IPS-NIHi7 (cell line): ENCODE measurements at regions not wholly inside any gene's neighbourhood (a gene's known extent, or its start where the extent isn't known, plus 50 kb on each side); places are given as distances from the start of the nearest gene placed in this dataset.
A peak's percentile ranks its signal among the peaks of the same experiment; 100 is the strongest.
"Not testable (repeated sequence)": the region's sequence is repeated elsewhere in the genome, so short reads cannot be mapped to it uniquely, and the experiment has no call there.

Experiments used
- DNase-seq: peaks from one replicate; pipeline ENCODE4 v3.0.0; 2012; ENCODE audit warnings: mixed read lengths; ENCODE audit errors: extremely low spot score

DNA sequence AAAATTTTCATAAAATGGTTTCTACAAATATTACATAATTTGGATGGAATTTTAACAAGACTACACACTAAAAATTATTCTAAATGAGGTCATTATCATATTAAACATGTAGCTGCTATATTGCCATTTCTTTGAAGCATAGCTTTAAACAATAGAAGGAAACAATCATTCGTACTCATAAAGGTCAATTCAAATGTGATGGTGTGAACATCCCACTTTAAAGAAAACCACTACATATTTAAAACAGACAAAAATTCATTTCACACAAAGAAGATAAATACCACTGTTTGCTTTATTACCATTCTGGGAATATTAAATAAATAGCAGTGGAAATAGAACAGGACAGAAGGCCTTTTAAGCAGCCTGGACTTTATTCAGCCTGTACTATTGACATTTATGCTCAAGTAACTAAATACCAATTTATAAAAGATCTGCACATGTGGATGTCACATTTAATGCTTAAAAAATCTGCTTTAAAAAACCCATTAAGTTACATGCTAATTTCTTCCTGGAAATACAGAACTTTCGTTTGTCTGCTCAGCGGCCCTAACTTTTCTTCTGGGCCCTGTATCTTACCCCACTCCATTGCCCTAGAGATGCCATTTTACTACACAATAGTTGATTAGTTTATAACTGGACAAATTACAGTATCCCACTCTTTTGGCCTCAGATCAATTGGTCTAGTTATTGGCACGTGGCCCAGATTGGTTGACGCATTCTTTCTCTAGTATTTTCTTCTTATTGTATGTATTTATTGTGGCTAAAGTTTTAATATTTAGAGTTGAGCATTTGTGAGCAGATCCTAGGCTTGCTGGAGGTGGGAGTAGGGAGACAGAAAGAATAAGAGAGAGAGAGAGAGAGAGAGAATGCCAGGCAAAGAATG lies 215.1 kb upstream of the SPRY2 start:
- no peak for DNase-seq

DNA sequence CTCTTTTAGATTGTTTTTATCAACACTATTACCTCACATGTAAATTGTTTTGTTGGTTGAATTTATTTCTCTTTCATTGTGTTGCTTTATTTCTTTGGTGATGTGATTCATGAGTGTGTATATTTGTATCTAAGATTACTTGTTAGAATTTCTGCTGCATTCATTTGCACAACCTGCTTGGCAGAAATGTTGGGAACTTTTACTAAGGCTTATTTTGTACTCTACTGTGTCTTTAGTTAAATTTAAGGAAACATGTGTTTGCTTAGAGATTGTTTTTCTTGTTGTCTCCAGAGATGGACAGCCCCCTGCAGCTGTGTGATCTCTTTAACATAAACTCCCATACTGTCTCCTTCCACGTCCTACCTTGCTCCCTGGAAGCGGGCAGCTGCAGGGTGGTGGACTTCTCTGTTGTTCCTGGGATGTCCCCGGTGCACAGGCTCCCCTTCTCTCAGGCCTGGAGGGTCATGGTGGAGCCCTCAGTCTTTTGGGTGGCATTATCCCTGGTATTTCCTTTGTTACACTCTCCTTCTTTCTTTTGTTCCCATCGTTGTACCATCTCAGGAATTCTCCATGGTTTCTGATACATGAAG lies 212.0 kb upstream of the SPRY2 start:
- DNase-seq = no peak

DNA sequence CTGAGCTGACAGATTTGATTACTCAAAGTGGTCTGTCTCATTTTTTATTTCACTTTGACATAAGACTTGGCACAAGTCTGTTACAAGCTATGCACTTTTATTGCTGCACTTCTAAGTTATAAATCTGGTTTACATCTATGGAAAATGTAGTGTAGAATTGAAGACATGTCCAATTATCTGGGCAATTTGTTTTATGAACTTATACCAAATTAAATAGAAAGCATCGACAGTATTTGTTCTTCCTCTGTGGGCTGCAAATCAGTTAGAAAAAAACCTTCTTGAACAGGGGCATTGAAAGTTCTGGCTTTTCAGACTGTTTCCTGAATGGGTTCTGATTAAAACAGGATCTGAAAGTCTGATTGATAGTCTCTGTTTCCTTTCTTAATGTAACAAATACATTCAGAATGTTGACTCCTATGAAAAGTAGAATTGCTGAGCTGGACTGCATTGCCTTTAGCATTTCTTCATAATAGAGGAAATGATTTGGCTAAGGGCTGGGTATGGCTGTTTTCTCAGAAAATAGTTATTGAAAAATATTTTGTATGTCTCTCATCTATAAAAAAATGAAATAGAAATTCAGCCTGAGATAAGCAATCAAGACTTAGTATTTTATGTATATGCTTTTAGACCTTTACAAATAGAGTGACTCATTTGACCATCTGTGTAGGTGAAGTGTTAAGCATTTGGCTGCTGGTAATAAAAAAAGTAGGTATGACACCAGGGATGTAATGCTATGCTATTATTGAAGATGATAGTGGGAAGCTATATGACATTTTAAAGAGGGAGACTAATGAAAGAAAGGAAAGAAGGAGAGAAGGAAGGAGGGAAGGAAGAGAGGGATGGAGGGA lies 210.9 kb upstream of the SPRY2 start:
- DNase-seq = no peak

DNA sequence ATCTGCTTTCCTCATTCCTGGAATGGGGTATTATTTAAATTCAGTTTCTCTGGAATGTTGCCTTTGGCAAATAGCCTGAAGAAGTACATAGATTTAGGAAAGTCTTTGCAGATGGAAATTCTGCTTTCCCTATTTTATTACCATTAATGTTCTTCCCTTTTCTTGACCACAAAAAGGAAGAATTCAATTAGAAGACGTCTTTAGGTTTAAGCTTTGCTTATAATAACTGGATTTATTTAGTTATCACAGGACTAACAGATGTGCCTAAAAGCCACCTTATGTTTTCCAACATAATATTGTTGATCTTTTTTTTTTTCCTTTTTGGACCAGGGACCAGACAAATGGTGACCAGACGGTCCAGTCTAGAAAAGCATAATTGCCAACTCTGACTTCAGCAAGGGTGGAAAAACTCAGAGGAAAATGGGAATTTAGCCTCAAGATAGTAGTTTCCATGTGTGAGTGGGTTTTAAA lies 210.1 kb upstream of the SPRY2 start:
- no peak for DNase-seq

DNA sequence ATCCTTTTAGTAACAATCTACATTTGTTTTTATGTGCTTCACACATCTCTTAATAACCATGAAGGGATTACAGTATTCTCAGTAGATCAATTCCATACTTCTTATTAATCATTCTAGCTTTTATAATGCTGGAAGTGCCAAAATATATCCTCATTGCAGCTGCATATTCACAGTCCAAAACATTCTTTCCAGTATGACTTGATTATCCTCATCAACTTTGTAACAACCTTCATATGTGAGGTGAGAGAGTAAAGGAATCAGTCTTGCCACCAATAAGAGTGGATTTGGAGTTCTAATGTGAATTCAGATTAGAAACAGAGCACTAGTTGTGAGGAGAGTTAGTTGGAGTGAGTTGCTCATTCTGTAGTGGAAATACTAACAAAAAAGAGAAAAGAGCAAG lies 208.0 kb upstream of the SPRY2 start:
- DNase-seq = no peak

DNA sequence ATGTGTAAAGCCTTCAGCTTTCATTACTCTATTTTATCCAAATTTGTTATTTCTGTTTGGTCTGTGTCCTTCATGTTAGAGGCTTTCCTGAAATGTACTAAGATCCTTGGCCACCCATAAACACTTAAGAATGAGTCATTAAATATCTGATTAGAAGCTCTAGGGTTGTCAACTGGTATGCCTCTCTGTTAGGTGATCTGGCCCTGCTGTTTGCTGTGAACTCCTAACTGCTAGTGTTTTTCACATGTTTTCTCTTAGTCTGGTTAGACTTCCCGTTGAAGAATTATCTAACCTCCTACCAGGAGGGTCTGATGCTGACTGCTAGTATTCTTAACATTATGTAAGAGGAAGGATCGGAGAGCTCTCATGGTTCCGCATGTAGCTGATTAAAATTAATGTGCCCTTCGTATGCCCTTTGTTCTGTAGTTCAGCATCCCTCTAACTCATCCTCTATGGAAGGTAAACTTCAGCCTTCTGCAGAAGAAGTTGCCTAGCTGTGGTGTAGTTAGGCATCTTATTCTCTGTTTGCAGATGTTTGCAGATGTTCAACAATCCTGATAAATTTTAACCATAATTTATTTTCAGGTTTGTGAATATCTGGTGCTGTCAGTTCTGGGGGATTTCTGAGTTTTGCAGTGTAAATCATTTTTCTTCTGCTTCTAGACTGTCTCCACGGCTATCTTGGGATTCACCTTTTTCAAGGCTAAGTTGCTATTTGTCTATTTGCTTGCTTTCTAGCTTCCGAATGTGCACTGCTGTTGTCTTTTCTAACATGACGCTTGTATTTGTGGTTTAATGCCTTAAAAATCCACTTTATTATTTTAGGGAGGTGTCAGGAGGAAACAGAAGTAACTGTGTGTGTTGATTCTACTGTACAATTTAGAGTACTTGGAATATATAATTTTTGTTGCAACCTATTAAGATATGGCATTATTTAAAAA lies 207.2 kb upstream of the SPRY2 start:
- peak; percentile 15 for DNase-seq

DNA sequence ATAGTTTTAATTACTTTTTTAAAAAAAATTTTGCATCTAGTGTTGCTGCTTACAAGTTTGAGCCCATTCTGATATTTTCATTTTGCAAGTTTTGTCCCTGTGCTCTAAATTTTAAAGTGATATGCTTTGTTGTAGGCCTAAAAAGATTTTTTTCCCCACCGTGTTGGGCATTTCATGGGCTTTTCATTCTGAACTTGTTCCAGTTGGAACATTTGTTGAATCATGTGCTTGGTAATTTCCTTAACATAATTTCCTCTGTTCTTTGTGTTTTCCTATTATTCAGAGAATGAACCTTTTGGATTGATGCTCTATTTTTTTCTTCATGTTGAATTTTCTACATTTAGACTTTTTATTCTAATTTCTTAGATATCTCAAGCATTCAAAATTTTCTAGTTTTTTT lies 206.4 kb upstream of the SPRY2 start:
- no peak for DNase-seq

DNA sequence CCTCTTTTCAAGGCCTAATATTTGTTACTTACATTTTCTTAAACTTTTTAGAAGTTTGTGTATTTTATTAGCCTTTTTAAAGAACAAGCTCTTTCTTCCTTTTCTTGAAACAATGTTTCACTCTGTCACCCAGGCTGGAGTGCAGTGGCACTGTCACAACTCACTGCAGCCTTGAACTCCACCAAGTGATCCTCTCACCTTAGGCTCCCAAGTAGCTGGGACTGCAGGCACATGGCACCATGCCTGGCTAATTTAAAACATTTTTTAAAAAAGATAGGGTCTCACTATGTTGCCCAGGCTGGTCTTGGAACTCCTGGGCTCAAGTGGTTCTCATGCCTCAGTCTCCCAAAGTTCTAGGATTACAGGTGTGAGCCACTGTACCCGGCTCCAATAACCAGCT lies 192.2 kb upstream of the SPRY2 start:
- DNase-seq = no peak

DNA sequence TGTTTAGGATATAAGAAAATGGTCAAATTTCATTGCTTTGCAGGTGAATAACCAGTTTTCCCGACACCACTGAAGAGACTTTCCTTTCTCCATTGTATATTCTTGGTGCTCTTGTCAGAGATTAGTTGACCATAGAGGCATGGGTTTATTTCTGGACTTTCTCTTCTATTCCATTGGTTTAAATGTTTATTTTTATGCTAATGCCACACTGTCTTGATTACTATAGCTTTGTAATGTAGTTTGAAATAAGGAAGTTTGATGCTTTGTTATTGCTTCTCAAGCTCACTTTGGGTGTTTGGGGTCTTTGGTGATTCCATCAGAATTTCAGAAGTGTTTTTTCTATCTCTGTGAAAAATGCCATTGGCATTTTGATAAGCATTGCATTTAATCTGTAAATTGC lies 190.0 kb upstream of the SPRY2 start:
- no peak for DNase-seq

DNA sequence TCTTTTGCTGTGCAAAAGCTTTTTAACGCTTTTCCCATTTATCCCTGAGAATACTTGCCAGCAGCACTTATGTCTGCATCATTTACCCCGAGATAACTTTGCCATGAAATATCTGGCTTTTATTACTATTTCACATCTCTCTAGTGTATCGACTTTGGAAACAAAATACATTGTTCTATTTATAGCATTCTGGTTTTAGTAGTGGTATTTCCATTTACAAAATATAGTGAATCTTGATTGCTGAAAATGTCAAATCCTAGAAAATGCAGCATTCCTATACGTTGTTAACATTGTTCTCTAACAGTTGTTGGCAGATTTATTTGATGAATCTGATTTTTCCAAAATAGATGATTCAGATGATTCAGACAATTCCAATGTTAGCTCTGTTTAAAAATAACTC lies 189.3 kb upstream of the SPRY2 start:
- DNase-seq = no peak

DNA sequence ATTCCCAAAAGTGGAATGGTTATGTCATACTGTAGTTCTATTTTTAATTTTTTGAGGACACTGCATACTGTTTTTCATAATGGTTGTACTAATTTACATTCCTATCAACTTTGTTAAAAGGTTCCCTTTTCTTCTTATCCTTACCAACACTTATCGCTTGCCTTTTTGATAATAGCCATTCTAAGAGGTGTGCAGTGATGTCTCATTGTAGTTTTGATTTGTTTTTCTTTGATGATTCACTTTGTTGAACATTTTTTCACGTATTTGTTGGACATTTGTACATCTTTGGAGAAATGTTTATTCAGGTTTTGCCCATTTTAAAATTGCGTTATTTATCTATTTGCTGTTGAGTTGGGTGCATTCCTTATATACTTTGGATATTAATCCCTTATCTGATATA lies 188.8 kb upstream of the SPRY2 start:
- no peak for DNase-seq

DNA sequence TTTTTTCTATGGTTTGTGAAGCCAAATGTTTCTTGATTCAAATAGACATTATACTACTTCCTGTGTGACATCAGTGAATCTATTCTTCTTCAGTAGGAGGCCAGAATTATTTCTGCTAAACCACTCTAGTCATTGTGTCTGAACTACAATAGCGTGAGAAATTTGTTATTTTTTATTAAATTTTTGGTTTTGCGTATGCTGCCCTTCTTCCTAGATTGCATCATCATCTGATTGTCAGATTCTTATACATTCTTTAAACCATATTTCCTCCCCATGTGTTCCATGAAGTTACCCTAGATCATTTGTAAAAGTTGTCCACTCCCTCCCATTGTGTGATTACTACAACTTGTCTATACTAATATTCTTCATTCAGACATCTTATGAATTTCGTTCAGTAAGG lies 187.8 kb upstream of the SPRY2 start:
- no peak for DNase-seq

DNA sequence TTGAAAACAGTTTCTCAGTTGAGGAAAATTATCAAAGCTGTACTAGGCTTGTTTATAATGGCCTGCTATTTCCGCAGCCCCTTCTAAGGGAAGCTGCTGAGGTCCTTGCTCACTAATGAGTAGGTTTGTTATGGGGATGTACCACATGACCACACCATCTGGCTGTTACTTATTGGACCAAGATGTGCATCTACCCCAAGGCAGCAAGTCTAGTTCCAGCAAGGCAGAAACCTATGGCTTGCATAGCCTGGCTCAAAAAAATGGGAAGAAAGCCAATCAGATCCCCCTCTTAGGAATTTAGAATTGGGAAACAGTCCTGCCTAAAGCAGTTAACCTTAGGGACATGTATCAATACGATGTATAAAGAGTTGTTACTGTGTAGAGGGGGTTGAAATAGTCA lies 186.5 kb upstream of the SPRY2 start:
- no peak for DNase-seq

DNA sequence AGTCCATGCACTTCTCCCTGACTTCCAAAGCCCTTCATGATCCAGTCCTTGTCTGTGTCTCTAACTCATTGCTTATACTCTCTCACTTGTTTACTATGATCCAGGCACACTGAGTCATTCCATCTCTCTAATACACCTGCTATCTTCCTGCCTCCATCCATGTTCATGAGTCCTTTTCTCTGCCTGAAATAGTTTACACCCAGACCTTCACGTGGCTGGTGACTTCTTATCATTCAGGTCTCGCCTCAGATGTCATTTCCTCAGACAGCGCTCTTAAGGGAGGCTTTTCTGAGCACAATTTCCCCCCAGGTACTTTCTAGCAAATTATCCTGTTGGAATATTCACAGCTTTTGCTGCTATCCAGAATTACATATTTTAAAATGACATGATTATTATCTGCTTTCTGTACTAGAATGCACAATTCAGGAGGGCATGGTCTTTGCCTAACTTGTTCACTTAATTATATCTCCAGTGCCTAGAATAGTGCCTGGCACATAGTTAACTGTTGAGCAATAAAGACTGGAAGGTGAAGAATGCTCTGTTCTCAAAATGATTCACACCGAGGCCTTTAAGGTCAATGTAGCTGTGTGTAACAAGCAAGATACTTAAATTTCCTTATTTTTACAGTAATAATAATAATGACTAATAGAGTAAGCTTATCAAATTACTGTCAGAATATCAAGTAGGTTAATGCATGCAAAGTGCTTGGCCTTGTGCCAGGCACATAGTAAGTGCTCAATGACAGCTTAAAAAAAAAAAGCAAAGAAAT lies 183.7 kb upstream of the SPRY2 start:
- DNase-seq = no peak

DNA sequence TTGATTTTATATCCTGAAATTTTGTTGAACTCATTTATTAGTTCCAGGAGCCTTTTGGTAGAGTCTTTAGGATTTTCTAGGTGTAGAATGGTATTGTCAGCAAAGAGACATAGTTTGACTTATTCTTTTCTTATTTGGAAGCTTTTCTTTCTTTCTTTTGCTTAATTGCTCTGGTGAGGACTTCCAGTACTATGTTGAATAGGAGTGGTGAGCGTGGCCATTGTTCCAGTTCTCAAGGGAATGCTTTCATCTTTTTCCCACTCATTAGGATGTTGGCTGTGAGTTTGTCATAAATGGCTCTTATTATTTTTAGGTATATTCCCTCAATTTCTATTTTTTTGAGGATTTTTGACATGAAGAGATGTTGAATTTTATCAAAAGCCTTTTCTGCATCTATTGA lies 182.2 kb upstream of the SPRY2 start:
- DNase-seq = no peak

DNA sequence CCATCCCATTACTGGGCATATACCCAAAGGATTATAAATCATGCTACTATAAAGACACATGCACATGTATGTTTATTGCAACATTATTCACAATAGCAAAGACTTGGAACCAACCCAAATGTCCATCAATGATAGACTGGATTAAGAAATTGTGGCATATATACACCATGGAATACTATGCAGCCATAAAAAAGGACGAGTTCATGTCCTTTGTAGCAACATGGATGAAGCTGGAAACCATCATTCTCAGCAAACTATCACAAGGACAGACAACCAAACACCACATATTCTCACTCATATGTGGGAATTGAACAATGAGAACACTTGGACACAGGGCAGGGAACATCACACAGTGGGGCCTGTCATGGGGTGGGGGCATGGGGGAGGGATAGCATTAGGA lies 181.5 kb upstream of the SPRY2 start:
- DNase-seq = not testable (repeated sequence)

DNA sequence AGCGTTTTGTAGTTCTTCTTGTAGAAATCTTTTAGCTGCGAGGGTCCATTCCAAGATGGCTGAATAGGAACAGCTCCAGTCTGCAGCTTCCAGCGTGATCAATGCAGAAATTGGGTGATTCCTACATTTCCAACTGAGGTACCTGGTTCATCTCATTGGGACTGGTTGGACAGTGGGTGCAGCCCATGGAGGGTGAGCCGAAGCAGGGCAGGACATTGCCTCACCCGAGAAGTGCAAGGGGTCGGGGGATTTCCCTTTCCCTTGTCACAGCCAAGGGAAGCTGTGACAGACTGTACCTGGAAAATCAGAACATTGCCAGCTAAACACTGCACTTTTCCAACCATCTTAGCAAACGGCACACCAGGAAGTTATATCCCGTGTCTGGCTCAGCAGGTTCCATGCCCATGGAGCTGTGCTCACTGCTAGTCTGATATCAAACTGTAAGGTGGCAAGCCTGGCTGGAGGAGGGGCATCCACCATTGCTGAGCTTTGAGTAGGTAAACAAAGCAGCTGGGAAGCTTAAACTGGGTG lies 176.0 kb upstream of the SPRY2 start:
- DNase-seq = no peak

DNA sequence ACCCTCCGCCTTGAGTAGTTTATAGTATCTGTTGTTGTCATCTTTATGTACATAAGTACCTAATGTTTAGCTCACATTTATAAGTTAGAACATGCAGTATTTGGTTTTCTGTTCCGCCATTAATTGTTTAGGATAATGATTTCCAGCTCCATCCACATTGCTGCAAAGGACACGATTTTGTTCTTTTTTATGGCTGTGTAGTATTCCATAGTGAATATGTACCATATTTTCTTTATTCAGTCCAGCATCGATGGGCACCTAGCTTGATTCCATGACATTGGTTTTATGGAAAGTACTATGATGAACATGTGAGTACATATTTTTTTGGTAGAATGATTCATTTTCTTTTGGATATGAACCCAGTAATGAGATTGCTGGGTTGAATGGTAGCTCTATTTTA lies 174.4 kb upstream of the SPRY2 start:
- DNase-seq = no peak

DNA sequence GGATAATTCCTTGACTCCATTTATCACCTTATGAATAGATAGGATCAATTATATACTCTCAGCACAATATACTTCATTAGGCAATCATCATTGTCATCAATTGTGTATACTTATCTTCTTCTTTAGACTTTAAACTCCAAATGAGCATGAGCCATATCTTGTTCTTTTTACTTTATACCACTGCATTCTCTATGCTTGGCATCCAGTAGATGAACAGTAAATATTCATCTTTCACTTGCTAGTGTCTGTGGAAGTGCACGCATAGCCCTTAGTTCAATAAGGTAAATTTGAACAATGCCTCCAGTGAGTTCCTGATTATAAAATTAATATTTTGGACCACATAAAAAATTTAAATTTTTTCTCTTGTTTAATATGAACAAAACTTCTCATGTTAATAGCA lies 172.3 kb upstream of the SPRY2 start:
- DNase-seq = no peak

DNA sequence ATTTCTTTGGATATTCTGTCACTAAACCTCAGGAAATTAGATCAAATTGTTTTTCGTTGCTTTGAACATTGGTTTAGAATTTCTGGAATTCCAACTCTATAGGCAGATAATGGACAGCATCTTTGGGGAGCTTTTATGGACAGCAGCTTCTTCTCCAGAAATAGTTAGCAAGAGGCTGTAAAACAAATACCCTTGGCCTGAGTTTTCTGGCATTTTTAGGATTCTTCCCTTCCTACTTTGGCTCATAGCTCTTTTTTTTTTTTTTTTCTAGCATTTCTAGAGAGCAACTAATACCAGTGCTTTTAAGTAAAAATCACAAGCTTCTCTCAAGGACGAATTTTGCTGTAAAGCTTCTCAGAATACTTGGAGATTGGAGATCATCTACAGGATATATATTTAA lies 169.8 kb upstream of the SPRY2 start:
- DNase-seq = no peak
